ENCODE measurements at regions not wholly inside any gene's neighbourhood (a gene's known extent, or its start where the extent isn't known, plus 50 kb on each side); places are given as distances from the start of the nearest gene placed in this dataset.

- no peaks in the 10 kb centered on the region for H3K36me3 Mint-ChIP-seq
- H3K9me3 ChIP-seq (replicated peaks in 1 of 2; ENCODE audit: control insufficient read depth in 1 of 2, insufficient read depth in 1 of 2, low read length in 2 of 2), result no peaks in the 10 kb centered on the region
- no peaks in the 10 kb centered on the region for H3K36me3 ChIP-seq (replicated peaks in 1 of 2; ENCODE audit: control insufficient read depth in 1 of 2, insufficient read depth in 2 of 2, low read length in 2 of 2)
- no peak for DNase-seq
- TF ChIP-seq, protein P1, sequence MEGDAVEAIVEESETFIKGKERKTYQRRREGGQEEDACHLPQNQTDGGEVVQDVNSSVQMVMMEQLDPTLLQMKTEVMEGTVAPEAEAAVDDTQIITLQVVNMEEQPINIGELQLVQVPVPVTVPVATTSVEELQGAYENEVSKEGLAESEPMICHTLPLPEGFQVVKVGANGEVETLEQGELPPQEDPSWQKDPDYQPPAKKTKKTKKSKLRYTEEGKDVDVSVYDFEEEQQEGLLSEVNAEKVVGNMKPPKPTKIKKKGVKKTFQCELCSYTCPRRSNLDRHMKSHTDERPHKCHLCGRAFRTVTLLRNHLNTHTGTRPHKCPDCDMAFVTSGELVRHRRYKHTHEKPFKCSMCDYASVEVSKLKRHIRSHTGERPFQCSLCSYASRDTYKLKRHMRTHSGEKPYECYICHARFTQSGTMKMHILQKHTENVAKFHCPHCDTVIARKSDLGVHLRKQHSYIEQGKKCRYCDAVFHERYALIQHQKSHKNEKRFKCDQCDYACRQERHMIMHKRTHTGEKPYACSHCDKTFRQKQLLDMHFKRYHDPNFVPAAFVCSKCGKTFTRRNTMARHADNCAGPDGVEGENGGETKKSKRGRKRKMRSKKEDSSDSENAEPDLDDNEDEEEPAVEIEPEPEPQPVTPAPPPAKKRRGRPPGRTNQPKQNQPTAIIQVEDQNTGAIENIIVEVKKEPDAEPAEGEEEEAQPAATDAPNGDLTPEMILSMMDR (IDR thresholded peaks at IDR 0.05), result no peak
- no peaks in the 10 kb centered on the region for H3K4me1 ChIP-seq (ENCODE audit: control insufficient read depth in 1 of 2, insufficient read depth in 2 of 2, low read length in 2 of 2)
- no peak overlapping the region for H3K27ac ChIP-seq (ENCODE audit: low read depth in 1 of 2, low read length in 2 of 2)
- H3K9ac ChIP-seq (ENCODE audit: insufficient read depth, low read length, poor library complexity, severe bottlenecking), result no peak overlapping the region
- no peaks in the 10 kb centered on the region for H4K20me1 ChIP-seq (ENCODE audit: insufficient read depth, low read length)
- no peak overlapping the region for H3K4me3 Mint-ChIP-seq
- intact Hi-C loops (cut with micrococcal nuclease), result no loop called here
- no peak overlapping the region for H2AFZ ChIP-seq (ENCODE audit: insufficient read depth, low read depth, low read length, poor library complexity, severe bottlenecking)
- no peaks in the 10 kb centered on the region for H3K27me3 ChIP-seq (ENCODE audit: control insufficient read depth in 2 of 2, insufficient read depth in 2 of 2, low read length in 2 of 2)
- peaks cover 5% of the 10 kb centered on the region for H3K4me1 Mint-ChIP-seq
- H3K4me3 ChIP-seq (replicated peaks in 1 of 3; ENCODE audit: low read depth in 2 of 3, low read length in 3 of 3), result no peak overlapping the region
- H3K4me2 ChIP-seq (replicated peaks; ENCODE audit: extremely low read depth, low read length, poor library complexity, severe bottlenecking), result no peak overlapping the region
- H3K27ac Mint-ChIP-seq, result no peak overlapping the region
- H3K27me3 Mint-ChIP-seq (ENCODE audit: low read depth in 3 of 3), result peaks cover 0 to 2% (median 0%) of the 10 kb centered on the region in 3 donors
- no peaks in the 10 kb centered on the region for H3K79me2 ChIP-seq (ENCODE audit: insufficient read depth, low read length)
- peaks cover 0 to 3% (median 0%) of the 10 kb centered on the region in 7 donors for H3K9me3 Mint-ChIP-seq
These were observed 722.8 kb downstream of the TRAM1L1 start for GRCh38 chr4:116362583-116362982.

DNA sequence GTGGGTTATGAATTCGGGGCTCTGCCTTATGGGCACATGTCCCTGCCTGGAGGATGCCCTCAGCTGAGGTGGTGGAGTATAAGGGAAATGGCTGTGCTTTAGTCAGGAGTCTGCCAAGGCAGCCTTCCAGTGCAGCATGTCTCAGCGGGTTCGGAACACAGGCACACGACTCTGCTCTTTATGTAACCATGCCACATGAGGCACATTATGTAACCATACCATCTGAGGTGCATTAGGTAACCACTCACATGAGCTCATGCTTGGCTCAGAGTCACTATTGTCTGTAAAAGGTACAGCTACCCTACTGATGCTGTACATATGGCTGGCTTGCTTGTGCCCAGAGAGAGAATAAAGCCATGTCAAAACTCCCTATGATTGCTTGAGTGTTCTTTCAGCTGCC is 723.6 kb downstream of the TRAM1L1 start:
- H3K9me3 Mint-ChIP-seq, result peaks cover 0 to 3% (median 0%) of the 10 kb centered on the region in 7 donors
- H3K36me3 Mint-ChIP-seq, result no peaks in the 10 kb centered on the region

More for the DNA sequence above, 723.6 kb downstream of the TRAM1L1 start:
- TF ChIP-seq, protein P1 (IDR thresholded peaks at IDR 0.05), result no peak
- H3K4me3 ChIP-seq (replicated peaks in 1 of 3; ENCODE audit: low read depth in 2 of 3, low read length in 3 of 3), result no peak overlapping the region
- H3K27me3 ChIP-seq (ENCODE audit: control insufficient read depth in 2 of 2, insufficient read depth in 2 of 2, low read length in 2 of 2), result no peaks in the 10 kb centered on the region
- H3K36me3 ChIP-seq (replicated peaks in 1 of 2; ENCODE audit: control insufficient read depth in 1 of 2, insufficient read depth in 2 of 2, low read length in 2 of 2), result no peaks in the 10 kb centered on the region
- WGBS (ENCODE audit: insufficient coverage), result 76% methylated on average over 2 of the region's 4 CpGs
- no peaks in the 10 kb centered on the region for H3K9me3 ChIP-seq (replicated peaks in 1 of 2; ENCODE audit: control insufficient read depth in 1 of 2, insufficient read depth in 1 of 2, low read length in 2 of 2)
- DNase-seq, result no peak
- H3K27ac Mint-ChIP-seq, result no peak overlapping the region
- no peak overlapping the region for H3K27ac ChIP-seq (ENCODE audit: low read depth in 1 of 2, low read length in 2 of 2)
- H3K4me1 ChIP-seq (ENCODE audit: control insufficient read depth in 1 of 2, insufficient read depth in 2 of 2, low read length in 2 of 2), result no peaks in the 10 kb centered on the region
- no peaks in the 10 kb centered on the region for H4K20me1 ChIP-seq (ENCODE audit: insufficient read depth, low read length)
- intact Hi-C loops (cut with micrococcal nuclease), result no loop called here
- H3K4me1 Mint-ChIP-seq, result peaks cover 5% of the 10 kb centered on the region
- H2AFZ ChIP-seq (ENCODE audit: insufficient read depth, low read depth, low read length, poor library complexity, severe bottlenecking), result no peak overlapping the region
- no peak overlapping the region for H3K4me3 Mint-ChIP-seq
- H3K79me2 ChIP-seq (ENCODE audit: insufficient read depth, low read length), result no peaks in the 10 kb centered on the region
- H3K4me2 ChIP-seq (replicated peaks; ENCODE audit: extremely low read depth, low read length, poor library complexity, severe bottlenecking), result no peak overlapping the region
- peaks cover 0 to 2% (median 0%) of the 10 kb centered on the region in 3 donors for H3K27me3 Mint-ChIP-seq (ENCODE audit: low read depth in 3 of 3)
- no peak overlapping the region for H3K9ac ChIP-seq (ENCODE audit: insufficient read depth, low read length, poor library complexity, severe bottlenecking)

All from CD14-positive monocyte (primary cell).